RPMI7951 (cell line): ENCODE measurements at regions not wholly inside any gene's neighbourhood (a gene's known extent, or its start where the extent isn't known, plus 50 kb on each side); places are given as distances from the start of the nearest gene placed in this dataset.
A peak's percentile ranks its signal among the peaks of the same experiment; 100 is the strongest.

ENCODE experiments used
- DNase-seq: peaks from one replicate; pipeline ENCODE4 v3.0.0-alpha.2; 2012; ENCODE audit warnings: low read depth

- DNase-seq = no peak
These were observed 172.2 kb downstream of the CDC5L start for GRCh38 chr6:44559486-44560270.

DNA sequence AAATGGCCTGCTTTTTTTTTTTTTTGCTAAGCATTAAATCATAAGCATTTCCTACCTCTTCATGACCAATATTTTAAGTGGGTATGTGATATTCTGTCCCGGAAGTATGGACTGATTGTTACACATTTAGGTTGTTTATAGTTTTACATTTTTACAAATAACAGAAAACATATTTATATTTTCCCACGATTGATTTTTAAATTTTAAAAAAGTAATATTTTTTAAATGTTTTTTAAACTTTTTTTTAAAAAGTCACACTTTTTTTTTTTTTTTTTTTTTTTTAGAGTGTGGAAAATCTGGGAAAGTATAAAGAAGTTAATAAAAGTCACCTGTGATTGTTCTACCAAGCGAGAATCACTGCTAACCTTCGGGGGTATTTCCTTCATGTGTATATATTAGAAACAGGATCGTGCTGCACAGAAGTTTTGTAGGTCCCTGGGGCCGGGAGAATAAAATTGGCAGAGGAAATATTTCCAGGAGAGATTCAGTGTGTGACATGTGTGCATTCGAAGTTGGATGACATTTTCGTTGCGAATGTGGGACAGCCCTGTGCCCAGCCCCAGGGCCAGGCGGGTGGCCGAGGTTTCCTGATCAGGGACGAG, 173.1 kb downstream of the CDC5L start:
- DNase-seq = no peak

- DNase-seq = no peak
These were observed 173.6 kb downstream of the CDC5L start for GRCh38 chr6:44561060-44561623.

- DNase-seq = peak; percentile 11
These were observed 174.5 kb downstream of the CDC5L start for GRCh38 chr6:44561832-44562665.

DNA sequence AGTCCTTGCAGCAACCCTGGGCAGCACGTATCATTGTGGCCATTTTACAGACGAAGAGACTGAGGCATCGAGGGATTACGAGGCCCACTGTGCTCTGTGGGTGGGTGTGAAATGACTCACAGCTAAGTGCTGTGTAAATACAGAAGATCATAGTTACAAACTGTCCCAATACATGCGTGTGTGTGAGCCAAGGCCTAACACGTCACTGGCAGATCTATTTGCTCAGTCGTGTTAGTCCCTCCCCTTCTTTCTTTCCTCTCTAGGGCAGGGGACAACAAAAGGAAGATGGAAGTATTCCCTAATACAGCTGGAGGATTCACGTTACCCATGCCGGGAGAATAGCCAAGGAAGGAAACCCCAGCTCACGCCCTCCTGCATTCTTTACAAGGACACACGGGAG, 175.9 kb downstream of the CDC5L start:
- no peak for DNase-seq

DNA sequence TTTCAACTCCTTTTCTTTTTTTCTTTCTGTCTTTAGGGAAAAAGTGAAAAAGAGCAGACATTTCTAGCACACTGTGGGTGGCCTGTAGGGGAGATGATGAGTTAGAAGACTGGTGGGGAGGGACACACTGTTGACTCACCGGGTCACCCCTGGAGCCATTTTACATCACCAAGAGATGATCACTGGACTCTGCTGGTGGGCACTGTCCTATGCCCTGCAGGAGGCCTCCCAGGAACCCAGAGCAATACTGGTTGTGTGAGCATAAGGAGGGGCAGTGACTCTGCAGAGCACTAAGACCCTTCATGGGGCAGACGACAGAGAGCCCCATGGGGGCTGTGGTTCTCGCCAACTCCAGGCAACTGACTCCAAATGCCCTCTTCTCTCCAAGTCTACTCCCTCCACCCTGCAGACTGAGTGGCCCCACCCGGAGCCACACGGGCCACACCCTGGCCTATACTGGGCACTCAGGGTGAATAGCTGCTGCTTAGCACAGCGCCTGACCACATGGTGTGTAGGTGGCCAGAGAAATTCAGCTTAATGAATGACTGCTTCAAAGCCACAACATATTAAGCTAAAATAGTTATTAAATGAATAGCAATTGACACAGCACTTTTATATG, 177.5 kb downstream of the CDC5L start:
- peak; percentile 51 for DNase-seq

DNA sequence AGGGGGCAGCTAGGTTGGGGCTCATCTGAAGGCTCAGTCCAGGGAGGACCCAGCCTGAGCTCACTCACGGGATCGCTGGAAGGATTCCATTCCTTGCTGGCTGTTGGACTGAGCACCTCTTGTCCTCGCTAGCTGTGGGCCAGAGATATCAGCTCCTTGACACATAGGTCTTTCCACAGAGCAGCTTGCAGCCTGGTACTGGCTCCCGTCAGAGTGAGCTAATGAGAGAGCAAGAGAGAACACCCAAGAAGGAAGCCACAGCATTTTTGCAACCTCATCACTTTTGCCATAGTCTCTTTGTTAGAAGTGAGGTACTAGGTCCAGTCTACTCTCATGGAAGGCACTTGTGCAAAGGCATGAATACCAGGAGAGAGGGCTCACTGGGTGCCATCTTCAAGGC, 179.9 kb downstream of the CDC5L start:
- no peak for DNase-seq

DNA sequence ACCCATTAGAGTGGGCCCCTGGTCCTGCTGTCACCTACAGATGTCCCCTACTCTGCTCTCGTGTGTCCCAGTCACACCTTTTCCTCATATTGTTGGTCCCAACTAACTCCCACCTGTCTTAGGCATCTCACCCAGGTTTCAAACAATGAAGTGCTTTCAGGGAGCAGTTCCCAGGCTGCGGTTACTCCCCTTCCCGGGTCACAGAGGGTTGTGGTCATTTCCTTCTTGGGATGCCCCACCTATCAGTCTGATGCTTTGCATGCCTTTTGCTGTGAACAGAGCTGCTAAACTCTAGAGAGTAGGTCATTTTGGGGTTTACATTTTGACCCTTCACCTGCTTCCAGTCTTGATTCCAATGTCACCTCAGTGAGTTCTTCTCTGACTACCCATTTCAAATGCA, 181.6 kb downstream of the CDC5L start:
- no peak for DNase-seq

DNA sequence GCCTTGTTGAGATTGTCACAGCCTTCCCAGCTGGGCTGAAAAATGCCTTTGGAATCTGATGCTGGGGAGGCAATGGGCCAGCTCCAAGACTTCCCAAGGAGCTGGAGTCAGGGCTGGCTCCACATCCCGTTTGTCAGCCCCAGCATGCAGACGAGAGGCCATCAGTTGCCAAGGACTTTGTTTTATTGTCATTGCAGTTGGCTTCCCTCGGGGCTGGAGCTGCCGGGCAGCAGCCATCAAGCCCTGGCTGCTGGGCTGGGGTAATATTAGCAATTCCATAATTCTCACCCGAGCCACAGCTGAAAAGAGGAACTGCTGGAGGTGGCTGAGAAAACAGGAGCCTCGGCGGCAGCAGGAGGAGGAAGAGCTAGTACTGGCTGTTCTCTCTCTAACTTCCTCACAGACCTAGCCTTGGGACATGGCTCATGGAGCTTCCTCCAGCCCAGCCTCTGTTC, 182.5 kb downstream of the CDC5L start:
- peak; percentile 35 for DNase-seq

- DNase-seq = no peak
These were observed 184.0 kb downstream of the CDC5L start for GRCh38 chr6:44571510-44571909.

GRCh38 chr6:44572346-44572745, 184.8 kb downstream of the CDC5L start:
- no peak for DNase-seq

DNA sequence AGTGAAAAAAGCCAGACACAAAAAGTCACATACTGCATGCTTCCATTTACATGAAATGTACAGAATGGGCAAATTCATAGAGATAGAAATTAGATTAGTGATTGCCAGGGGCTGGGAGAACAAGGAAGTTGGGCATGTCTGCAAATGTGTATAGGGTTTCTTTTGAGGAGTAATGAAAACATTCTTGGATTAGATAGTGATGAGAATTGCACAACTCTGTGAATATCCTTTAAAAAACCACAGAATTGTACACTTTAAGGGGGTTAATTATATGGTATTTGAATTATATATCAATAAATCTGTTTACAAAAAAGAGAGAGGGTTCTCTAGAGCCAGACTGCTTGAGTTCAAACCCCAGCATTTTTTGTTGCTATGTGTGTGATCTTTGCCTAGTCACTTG, 188.1 kb downstream of the CDC5L start:
- no peak for DNase-seq

GRCh38 chr6:44576132-44576631, 188.7 kb downstream of the CDC5L start:
- DNase-seq = peak; percentile 12

DNA sequence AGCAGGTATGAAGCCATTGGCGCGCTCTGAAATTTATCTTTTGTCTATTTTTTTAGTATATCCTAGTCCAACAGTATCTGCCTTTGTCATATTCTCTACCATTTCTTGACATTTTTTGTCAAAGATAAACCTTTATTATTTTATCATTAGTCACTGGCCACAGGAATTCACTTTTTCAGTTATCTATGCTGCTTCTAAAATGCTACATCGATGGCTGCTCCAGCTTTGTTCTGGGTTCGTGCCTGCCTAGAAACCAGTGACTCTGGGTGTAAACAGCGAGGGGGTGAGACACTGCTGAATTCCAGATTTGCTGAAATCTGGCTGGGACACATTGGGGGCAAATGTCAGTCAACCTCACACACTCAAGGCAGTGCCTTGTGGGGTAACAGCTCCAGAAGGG, 193.4 kb downstream of the CDC5L start:
- peak; percentile 41 for DNase-seq

GRCh38 chr6:44582930-44583329, 195.4 kb downstream of the CDC5L start:
- DNase-seq = no peak

- DNase-seq = no peak
These were observed 203.0 kb downstream of the CDC5L start for GRCh38 chr6:44590471-44590870.

DNA sequence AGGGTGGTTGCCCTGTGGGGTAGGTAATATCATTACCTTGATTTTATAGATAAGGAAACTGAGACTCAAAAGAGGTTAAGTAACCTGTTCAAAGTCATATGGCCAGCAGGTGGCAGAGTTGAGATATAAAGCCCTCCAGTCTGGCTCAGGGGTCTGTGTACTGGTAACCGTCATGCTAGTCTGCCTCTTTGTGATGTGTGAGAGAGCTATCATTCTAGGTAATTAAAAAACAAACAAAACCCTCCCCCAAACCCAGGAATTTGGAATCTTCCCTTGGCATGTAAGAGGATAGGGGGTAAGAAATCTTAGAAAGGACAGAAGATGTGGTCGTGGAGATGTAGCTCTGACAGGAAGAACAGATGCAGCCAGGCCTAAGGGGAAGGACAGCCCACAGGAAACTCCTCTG, 206.0 kb downstream of the CDC5L start:
- peak; percentile 76 for DNase-seq

GRCh38 chr6:44594481-44594880, 207.0 kb downstream of the CDC5L start:
- peak; percentile 23 for DNase-seq

DNA sequence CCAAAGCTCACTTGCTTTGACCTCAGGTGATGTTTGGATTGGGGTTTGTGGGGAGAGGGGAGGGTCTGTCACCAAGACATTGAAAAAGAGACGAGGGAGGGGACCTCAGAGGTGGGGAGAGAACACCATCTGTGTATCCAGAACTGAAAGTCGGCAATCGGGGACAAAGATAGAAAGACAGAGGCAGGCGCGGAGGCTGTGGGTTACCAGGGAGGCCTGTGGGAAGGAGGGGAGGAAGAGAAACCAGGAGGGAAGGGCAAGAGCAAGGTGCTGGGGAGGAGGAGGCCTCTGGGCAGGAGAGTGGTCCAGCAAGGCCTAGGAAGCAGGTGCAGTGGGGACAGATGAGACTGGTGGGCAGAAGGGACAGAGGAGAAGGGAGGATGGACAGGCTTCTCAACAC, 211.2 kb downstream of the CDC5L start:
- no peak for DNase-seq

GRCh38 chr6:44599672-44600071, 212.2 kb downstream of the CDC5L start:
- DNase-seq = no peak

DNA sequence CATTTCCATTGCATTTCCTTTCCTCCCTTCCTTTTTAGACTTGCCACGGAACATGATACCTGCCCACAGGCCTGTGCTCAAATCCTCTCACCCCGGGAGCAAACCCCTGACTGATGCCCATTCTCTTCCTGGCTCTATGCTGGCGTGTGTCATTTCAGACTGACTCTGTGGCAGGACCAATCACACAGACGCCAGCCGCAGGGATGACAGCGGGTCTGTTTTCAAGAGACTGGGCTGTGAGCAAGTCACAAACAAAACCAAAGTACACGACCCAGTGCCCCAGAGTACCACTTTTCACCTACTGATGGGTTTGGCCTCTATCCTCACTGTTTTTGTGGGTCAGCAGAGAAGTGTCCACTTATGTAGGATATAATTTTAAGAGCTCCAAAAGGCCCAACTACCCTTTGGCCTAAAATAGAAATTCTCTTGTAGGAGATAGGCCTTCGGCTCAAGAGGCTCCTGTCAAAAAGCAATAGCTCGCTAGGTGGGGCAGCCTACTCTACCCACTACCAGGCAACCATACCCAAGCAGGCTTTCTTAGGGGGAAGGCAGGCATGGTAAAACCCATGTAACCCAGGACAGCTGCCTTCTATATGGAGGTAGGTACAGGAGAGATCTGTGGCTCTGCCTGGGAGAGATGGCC, 215.7 kb downstream of the CDC5L start:
- DNase-seq = no peak
